Cardiac septum (tissue), 1 donor: ENCODE measurements at regions not wholly inside any gene's neighbourhood (a gene's known extent, or its start where the extent isn't known, plus 50 kb on each side); places are given as distances from the start of the nearest gene placed in this dataset.
"Not testable (repeated sequence)": the region's sequence is repeated elsewhere in the genome, so short reads cannot be mapped to it uniquely, and the experiment has no call there.

Source experiments
- DNase-seq: peaks from one replicate; pipeline ENCODE4 v3.0.0-alpha.2; 2020; ENCODE audit warnings: low spot score
- intact Hi-C: fragments of 100-400 bp; cut with DNase I; formaldehyde crosslinking; loops from one replicate; pipeline ENCODE4 v1.14.0; 2022
- donor health status: DM: no; HTN: no; CAD: no.

DNA sequence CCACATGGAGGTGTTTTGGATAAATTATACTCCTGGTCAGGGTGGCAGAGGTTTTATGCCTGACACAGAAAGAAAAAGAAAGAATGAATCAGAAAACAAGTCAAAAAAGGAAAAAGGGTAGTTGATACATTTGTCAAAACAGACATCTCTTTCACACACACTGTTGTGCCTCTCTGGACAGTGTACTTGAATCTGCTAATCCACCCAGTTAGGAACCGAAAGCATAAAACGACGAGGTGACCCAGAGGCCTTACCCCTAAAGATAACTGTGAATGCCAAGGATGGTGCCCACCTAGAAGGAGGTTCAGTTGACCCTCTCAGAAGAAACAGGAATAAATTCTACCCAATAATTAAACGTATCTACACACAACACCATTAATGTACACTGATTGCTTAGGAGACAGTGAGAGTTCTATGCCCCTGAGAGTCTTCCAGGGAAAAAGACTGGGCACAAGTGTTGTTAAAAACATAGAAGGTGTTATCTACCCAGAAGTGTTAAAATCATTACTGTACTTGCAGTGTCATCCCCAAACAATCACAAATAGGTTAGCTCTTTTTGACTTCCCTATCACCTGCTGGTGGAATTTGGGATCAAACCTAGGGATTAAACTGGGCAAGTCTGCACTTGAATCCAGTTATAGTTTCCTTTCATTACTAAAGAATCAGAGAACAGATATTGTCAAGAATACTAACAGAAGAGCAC lies 123.2 kb upstream of the DNAJC10 start:
- intact Hi-C loops = no loop called here
- no peak for DNase-seq

DNA sequence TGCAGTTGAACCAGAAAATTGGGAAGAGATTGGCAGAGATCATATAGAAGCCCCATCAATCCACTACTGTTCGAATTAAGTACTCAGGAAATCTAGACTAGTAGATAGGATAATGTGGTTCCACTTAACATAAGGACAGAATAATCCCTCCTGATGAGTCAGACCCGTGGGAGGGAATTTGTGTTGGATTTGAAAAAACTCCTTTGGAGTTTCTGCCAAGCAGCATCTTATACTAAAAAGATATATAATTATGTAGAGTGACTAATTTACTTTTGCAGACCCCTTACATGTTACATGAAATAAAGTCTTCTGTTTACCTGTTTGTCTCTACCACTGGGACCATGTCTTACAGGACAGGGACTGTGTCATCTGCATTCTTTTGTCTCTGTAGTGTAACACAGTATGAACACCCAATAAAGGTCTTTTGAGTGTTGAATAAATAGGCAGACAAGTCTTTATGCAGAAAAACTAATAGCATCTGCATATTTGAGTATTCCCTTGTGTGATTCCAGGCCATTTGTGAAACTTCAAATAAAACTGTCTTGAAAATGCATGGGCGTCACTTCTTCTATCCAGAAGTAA lies 122.6 kb upstream of the DNAJC10 start:
- no peak for DNase-seq
- intact Hi-C loops = no loop called here

DNA sequence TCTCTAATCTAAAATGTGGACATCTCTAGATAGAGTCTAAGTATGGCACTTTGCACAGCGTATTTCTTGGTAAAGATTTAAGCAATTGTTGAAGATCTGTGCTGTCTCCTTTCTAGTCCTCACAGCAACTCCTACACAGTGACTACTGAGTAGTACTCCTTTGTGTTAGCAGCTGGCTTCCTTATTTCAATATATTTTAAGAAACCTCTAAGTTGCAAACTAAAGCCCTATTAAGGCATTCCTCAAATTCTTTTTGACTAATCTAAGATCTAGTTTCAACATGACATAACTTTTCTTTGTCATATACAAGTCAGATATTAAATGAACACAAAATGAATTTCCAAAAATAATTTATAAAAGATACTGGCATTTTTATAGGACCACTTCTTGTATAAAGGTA lies 121.8 kb upstream of the DNAJC10 start:
- intact Hi-C loops = no loop called here
- no peak for DNase-seq

DNA sequence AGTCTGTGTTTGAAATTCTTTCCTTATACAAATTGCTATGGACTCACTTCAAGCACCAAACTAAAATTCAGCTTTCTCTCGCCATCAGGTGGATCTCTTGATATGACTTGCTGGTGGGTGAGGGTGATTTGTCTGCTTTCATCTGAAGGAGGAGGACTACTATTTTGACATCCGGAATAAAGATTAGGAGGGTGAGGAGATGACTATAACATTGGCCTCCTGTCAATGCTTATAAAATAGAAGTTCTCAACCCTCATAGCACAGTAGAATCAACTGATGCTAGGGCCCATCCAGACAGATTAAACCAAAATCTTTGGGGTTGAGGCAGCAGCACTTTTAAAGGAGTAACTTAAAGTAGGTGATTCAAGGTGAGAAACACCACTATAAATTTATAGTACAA lies 120.4 kb upstream of the DNAJC10 start:
- intact Hi-C loops = no loop called here
- no peak for DNase-seq

DNA sequence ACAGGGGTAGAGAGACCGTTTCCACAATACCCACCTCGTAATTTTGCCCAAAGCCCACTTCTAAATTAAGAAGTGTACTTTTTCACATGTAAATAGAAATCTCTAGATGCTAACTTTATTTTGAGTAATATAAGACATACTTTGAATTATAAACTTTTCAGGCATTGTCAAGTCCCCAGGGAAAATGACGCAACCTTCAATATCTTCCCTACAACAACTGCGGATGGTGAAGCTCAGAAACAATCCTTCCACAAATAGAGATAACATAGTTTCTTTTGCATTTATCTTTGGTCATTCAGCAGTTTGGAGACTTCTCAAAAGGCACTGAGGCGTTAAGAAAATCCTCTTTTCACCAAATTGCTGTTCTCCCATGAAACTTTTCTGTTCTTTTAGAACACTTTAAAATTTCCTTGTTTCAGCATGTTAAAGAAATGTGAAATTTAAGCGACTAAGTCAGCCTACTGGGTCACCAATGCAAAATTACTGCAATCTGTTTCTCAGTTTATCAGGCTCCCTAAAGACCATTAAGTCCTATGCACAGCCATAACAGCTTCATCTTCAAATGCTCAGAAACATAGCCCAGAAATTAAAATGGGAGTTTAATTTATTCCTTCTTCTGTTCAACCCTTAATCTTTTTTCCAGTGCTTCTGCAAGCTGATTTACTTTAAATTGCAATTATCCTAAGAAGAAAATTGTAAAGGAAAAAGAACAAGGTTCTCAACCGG lies 118.3 kb upstream of the DNAJC10 start:
- no peak for DNase-seq
- intact Hi-C loops = no loop called here

DNA sequence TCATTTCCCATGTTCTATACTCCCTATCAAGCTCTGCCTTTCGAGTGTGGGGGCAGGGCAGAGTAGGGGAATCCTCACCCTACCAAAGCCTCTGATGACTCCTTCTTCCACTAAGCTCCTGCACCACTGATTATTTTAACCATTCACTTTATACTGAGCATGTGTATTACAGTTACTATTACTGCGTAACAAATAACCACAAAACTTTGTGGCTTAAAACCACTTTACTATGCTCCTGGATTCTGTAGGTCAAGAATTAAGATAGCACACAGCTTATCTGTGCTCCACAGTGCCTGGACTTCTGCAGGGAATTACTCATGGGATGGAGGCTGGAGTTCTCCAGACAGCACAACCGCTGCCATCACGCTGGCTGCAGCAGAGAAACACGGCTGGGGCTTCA lies 117.4 kb upstream of the DNAJC10 start:
- intact Hi-C loops = no loop called here

DNA sequence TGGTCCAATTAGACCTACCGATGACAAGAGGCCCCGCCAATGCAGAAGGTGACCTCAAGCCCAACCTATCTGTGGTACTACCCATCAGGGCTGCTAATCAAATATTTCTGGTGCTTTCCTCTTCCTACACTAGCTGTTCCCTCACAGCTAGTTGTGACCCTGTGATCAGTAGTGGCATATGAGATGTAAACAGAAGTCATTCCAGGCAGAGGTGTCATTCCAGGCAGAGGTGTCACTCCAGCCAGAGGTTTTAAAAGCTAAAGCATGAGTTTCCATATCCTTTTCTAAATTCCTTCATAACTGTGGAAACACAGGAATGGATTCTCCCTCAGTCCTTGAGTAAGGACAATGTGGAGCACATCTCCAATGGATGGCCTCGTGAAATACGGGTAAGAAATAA lies 110.9 kb upstream of the DNAJC10 start:
- no peak for DNase-seq
- intact Hi-C loops = no loop called here

More for the DNA sequence above, 117.4 kb upstream of the DNAJC10 start:
- no peak for DNase-seq

DNA sequence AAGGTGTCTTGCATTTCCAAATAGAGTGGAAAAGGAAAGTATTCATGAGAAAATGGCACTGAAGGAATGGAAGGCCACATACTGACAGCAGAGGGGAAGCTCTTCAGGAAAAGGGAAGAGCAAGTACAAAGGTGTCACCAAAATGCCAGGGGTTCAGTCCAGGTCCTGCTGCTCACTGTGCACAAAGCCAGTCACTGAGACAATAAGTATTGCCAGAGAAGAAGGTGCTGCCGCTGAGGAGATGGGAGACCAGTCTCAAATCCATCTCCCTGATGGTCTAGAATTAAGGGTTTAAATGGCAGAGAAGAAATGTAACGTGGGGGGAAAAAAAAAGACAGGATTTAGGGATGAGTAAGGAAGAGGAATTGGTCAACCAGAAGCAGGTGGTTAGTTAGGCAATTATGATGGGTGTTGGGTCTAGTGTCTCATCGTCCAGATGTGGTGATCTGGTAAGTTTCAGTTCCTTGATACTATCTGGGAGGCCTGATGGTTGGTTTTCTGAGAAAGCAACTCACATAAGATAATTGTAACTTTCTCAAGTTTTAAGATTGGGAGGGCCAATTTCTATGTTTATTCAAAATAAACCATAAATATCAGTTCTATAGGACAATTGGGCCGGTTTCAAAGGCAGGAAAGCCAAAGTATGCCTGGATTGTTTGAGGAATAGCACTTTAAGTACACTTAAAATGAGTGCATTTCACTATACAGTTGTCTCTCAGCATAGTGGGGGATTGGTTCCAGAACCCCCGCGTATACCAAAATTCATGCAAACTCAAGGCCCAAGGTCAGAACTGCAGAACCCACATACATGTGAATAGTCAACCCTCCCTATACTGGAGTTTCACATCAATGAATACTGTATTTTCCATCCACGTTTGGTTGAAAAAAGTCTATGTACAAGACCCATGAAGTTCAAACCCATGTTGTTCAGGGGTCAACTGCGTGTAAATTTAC lies 109.1 kb upstream of the DNAJC10 start:
- intact Hi-C loops = no loop called here

DNA sequence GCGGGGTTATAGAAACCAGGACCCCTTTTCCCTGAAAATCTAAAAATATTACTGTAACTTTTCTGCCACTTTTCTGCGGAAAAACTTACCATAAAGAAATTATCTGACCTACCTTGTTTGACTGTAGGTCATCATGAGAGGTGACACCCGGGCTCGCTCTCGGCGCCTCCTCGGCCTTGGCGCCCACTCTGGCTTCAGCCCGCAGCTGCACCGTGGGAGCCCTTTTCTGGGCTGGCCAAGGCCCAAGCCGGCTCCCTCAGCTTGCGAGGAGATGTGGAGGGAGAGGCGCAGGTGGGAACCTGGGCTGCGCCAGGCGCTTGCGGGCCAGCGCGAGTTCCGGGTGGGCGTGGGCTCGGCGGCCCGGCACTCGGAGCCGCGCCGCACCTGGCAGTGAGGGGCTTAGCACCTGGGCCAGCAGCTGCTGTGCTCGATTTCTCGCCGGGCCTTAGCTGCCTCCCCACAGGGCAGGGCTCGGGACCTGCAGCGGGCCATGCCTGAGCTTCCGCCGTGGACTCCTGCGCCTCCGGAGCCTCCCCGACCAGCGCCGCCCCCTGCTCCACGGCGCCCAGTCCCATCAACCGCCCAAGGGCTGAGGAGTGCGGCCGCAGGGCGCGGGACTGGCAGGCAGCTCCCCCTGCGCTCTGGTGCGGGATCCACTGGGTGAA lies 107.7 kb upstream of the DNAJC10 start:
- DNase-seq = no peak
- intact Hi-C loops = no loop called here

More for the DNA sequence above, 109.1 kb upstream of the DNAJC10 start:
- no peak for DNase-seq

DNA sequence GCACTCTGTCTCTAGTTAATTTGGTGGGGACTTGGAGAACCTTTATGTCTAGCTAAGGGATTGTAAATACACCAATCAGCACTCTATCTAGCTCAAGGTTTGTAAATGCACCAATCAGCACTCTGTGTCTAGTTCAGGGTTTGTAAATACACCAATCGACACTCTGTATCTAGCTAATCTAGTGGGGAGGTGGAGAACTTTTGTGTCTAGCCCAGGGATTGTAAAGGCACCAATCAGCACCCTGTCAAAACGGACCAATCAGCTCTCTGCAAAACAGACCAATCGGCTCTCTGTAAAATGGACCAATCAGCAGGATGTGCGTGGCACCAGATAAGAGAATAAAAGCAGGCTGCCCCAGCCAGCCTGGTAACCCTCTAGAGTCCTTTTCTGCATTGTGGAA lies 107.1 kb upstream of the DNAJC10 start:
- intact Hi-C loops, DNase-seq: not testable (repeated sequence)

DNA sequence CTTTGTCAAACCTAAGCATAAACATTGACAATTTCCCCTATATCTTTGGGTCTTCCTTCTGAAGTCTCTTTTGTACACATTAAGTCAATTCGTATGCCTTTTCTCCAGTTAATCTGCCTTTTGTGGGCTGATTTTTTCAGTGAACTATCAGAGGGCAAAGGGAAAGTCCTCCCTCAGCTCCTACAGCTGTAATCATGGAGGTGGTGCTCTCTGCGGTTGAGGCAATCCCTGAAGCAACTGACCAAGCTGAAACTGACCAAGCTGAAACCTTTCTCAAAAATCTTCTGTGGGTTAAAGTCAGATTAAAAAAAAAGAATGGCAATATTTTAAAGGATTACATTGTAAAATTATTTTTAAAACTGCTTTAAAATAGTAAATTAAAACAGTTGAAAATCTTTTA lies 105.8 kb upstream of the DNAJC10 start:
- no peak for DNase-seq
- intact Hi-C loops = no loop called here

DNA sequence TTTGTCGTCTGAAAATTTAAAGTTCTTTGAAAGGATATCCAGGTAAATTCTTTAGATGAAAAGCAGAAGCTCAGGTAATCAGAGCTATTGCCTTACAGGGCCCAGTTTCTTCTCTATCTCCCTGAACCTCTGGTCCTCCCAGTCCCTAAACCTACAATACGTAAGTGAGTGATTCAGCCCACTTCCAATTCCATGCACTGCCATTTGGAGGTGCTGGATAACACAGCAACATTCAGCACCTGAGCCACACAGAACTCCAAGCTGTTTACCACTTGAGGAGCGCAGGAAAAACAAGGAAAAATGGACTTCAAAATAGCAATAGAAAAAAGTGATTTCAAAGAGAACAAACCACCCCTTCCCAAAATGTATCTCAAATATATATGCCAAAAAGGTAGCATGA lies 105.0 kb upstream of the DNAJC10 start:
- intact Hi-C loops = no loop called here
- no peak for DNase-seq

DNA sequence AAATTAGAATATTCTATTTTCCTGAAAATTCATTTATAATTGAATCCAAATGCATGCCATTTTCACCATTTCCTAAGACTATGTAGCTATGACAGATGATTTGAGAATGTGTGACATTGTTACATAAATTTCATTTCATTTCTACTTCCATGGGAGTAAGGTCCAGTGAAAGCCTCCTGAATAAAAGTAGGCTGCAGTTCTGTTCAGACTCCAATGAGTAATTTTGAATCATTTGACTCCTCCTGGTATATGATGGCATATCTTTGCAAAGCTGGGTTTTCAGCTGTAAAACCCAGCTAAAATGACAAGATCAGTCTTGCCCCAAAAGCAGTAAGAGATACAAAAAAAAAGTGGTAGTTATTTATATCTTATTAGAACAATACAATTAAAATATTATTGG lies 101.0 kb upstream of the DNAJC10 start:
- no peak for DNase-seq
- intact Hi-C loops = no loop called here

DNA sequence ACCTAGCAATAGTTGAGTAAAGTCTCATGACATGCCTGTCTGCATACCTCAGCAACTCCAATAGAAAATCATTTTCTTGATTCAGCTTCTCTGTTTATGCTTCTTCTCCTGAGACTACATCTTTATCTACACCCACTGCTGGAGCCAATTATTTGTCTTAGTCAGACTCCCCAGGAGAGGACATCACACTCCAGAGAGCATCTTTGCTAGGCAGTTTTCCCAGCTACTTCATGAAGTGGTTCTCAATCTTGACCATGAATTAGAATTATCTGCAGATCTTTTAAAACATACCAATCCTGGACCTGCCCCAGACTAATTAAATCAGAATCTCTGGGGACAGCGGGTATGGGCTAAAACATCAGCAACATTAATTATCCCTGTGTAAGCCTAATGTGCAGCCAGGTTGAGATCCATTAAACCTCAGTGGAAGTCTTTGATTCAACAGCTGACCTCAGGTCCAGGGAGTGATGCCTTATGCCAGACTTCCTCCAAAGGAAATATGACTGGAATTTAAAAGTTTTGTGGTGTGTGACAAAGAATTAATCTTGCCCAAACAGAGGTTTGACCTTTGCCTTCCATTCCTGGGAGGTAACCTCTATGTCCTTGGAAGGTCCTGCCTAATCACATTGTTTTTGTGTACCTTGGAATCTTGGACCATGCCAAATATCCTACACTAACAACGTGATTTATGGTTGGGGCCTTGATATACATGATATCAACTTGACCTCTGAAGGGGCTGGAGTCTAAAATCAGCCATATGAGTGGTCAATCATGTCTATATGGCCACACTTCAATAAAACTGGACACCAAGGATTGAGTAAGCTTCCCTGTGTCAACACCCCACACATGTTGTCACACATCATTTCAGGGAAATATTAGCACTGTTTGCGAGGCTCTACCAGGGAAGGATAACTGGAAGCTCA lies 99.3 kb upstream of the DNAJC10 start:
- intact Hi-C loops = no loop called here

DNA sequence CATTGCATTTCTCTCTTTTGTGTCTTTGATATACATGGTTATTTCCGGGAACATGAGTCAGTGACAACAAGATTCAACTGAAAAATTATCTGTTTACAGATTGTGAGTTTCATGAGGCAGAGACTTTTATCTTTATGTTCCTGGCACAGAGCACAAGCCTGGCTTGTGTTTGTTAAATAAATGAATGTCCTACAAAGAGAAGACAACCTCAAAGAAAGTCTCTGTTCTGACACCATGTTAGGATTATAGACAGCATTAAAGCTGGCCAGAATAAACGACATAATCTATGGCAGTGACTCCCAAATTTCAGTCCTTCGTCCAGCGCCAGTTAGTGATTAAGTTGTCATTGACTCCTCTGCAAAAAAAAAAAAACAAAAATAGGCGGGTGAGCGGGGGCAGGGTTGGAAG lies 97.4 kb upstream of the DNAJC10 start:
- intact Hi-C loops = no loop called here
- DNase-seq = no peak

More for the DNA sequence above, 99.3 kb upstream of the DNAJC10 start:
- no peak for DNase-seq

DNA sequence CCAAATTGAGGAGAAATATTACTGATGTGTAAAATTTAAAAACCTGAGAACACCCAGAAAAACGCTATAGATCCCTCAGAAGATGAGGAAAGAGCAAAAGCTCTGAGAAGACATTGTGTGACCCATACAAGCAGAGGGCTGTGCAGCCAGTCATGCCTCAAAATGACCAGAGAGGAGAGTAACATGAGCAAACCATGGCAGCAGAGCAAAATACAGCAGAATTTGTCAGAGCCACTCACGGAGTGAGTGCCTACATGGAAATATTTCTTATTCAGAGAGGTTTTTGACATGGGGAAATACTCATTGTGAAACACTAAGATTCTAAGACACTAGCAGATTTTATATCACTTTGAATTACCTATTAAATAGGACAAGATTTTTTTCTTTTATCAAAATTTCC lies 96.8 kb upstream of the DNAJC10 start:
- intact Hi-C loops = no loop called here
- no peak for DNase-seq

DNA sequence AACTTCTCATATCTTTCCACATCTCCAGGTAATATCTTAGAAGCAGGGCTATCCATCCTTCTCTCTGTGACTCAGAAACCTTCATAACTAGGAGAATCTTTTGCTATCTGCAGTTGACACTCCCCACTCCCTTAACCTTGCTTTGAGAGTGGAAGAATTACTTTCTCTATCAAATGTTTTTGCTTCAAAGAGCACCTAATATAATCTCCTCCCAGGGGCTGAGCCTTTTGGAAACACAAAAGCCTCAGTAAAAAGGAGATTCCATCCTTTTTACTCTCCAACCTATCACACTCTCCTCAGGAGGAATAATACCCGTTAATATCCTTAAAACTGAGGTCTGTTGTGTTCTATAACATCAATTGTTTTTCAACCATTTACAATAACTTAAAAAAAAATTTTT lies 94.9 kb upstream of the DNAJC10 start:
- no peak for DNase-seq
- intact Hi-C loops = no loop called here

DNA sequence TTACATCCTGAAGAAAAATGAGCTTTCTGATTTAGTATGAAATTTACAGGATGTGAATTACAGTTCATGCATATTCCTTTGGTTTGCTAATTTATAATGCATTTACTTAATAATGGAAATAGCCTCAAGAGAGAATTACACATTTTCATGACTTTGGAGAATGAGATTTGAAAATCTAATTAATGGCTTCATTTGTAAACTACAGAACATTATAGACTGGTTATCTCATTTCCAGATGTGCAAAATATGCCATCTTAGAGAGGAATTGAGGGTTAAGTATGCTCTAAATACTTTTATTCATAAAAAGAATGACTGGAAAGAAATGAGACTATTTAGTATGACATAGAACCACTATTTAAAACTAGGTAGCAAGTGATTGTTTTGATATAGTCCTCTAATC lies 94.2 kb upstream of the DNAJC10 start:
- DNase-seq = no peak

More for the DNA sequence above, 94.2 kb upstream of the DNAJC10 start:
- intact Hi-C loops = no loop called here
